SK-N-MC (cell line): ENCODE measurements at regions not wholly inside any gene's neighbourhood (a gene's known extent, or its start where the extent isn't known, plus 50 kb on each side); places are given as distances from the start of the nearest gene placed in this dataset.
"Not testable (repeated sequence)": the region's sequence is repeated elsewhere in the genome, so short reads cannot be mapped to it uniquely, and the experiment has no call there.

Source experiments
- DNase-seq: peaks from one replicate; pipeline ENCODE4 v3.0.0-alpha.2; 2011; ENCODE audit warnings: low read depth, low spot score
- H3K27ac ChIP-seq: fragments of 200-600 bp; sonication (generic); 2 replicates; pipeline ENCODE4 v1.5.1; 2016; ENCODE audit warnings: mixed run types
- H3K36me3 ChIP-seq: fragments of 200-600 bp; sonication (generic); 2 replicates; pipeline ENCODE4 v1.6.1; 2017; ENCODE audit warnings: antibody characterized with exemption, low read length, mixed read lengths; ENCODE audit not compliant: insufficient read depth
- H3K4me3 ChIP-seq: fragments of 200-600 bp; sonication (generic); 2 replicates; pipeline ENCODE4 v1.5.1; 2016
- H3K9ac ChIP-seq: fragments of 200-600 bp; sonication (generic); 2 replicates; pipeline ENCODE4 v1.8.0; 2017; ENCODE audit warnings: mixed run types, mixed read lengths; ENCODE audit not compliant: insufficient read length
- H3K9me3 ChIP-seq: fragments of 200-600 bp; sonication (generic); 2 replicates; pipeline ENCODE4 v1.6.1; 2017; ENCODE audit warnings: low read depth, mild to moderate bottlenecking, antibody characterized with exemption, low read length, moderate library complexity, mixed read lengths
- EZH2 ChIP-seq: fragments of 200-600 bp; sonication (generic); IDR thresholded peaks from one replicate; pipeline ENCODE4 v1.6.1; 2017; ENCODE audit warnings: antibody characterized with exemption
- FOXP2 ChIP-seq: optimal IDR thresholded peaks from 2 replicates; pipeline ENCODE3; 2011; ENCODE audit warnings: mild to moderate bottlenecking, moderate library complexity; ENCODE audit not compliant: insufficient read depth; ENCODE audit errors: extremely low read length, control extremely low read depth
- POLR2AphosphoS5 ChIP-seq: IDR thresholded peaks from 2 replicates; pipeline ENCODE4 v1.6.1; 2012; ENCODE audit warnings: mild to moderate bottlenecking, low read depth, low read length, borderline replicate concordance

- H3K36me3 ChIP-seq: no peaks in the 10 kb centered on the region
- peak; percentile 37 for DNase-seq
- peak overlapping the region; percentile 68 for H3K4me3 ChIP-seq
- no peak overlapping the region for H3K9ac ChIP-seq
- no peak overlapping the region for H3K27ac ChIP-seq
- TF ChIP-seq EZH2: no peak
- TF ChIP-seq POLR2AphosphoS5: no peak
- no peak for TF ChIP-seq FOXP2
- H3K9me3 ChIP-seq: peaks cover 6% of the 10 kb centered on the region; the same call in 1 of the 2 replicates
These were observed 70.7 kb upstream of the ABHD2 start for GRCh38 chr15:89017370-89018066.

GRCh38 chr15:89018207-89018606, 70.0 kb upstream of the ABHD2 start:
- Histone ChIP-seq H3K9me3 (peaks cover 6% of the 10 kb centered on the region; the same call in 1 of the 2 replicates), H3K4me3 (no peak overlapping the region), H3K36me3 (no peaks in the 10 kb centered on the region), H3K27ac (no peak overlapping the region), H3K9ac (no peak overlapping the region)
- TF ChIP-seq EZH2 (no peak), FOXP2 (no peak), POLR2AphosphoS5 (no peak)
- no peak for DNase-seq

- peaks cover 6% of the 10 kb centered on the region; the same call in 1 of the 2 replicates for H3K9me3 ChIP-seq
- H3K36me3 ChIP-seq: no peaks in the 10 kb centered on the region
- no peak overlapping the region for H3K4me3 ChIP-seq
- H3K27ac ChIP-seq: no peak overlapping the region
- TF ChIP-seq EZH2 (no peak), FOXP2 (no peak), POLR2AphosphoS5 (no peak)
- no peak for DNase-seq
- H3K9ac ChIP-seq: no peak overlapping the region
These were observed 68.8 kb upstream of the ABHD2 start for GRCh38 chr15:89019436-89019835.

GRCh38 chr15:89021224-89021623, 67.0 kb upstream of the ABHD2 start:
- Histone ChIP-seq H3K36me3 (no peaks in the 10 kb centered on the region), H3K4me3 (no peak overlapping the region), H3K9ac (no peak overlapping the region), H3K27ac (no peak overlapping the region), H3K9me3 (no peaks in the 10 kb centered on the region)
- no peak for DNase-seq
- TF ChIP-seq FOXP2 (no peak), EZH2 (no peak), POLR2AphosphoS5 (no peak)

GRCh38 chr15:89021886-89022285, 66.4 kb upstream of the ABHD2 start:
- not testable (repeated sequence) for H3K27ac ChIP-seq, H3K4me3 ChIP-seq, H3K36me3 ChIP-seq, H3K9me3 ChIP-seq, H3K9ac ChIP-seq, DNase-seq

GRCh38 chr15:89023311-89023961, 64.8 kb upstream of the ABHD2 start:
- no peak overlapping the region for H3K27ac ChIP-seq
- DNase-seq: no peak
- TF ChIP-seq FOXP2: no peak
- no peak for TF ChIP-seq POLR2AphosphoS5
- no peak for TF ChIP-seq EZH2
- H3K9me3 ChIP-seq: no peaks in the 10 kb centered on the region
- no peak overlapping the region for H3K9ac ChIP-seq
- H3K36me3 ChIP-seq: no peaks in the 10 kb centered on the region
- no peak overlapping the region for H3K4me3 ChIP-seq

GRCh38 chr15:89024418-89024817, 63.8 kb upstream of the ABHD2 start:
- H3K9me3 ChIP-seq: no peaks in the 10 kb centered on the region
- H3K4me3 ChIP-seq: no peak overlapping the region
- H3K27ac ChIP-seq: no peak overlapping the region
- no peak for DNase-seq
- no peaks in the 10 kb centered on the region for H3K36me3 ChIP-seq
- no peak overlapping the region for H3K9ac ChIP-seq
- TF ChIP-seq POLR2AphosphoS5 (no peak), FOXP2 (no peak), EZH2 (no peak)

GRCh38 chr15:89026167-89026566, 62.1 kb upstream of the ABHD2 start:
- TF ChIP-seq FOXP2 (no peak), POLR2AphosphoS5 (no peak), EZH2 (no peak)
- H3K9me3 ChIP-seq: no peaks in the 10 kb centered on the region
- no peak overlapping the region for H3K4me3 ChIP-seq
- no peak overlapping the region for H3K9ac ChIP-seq
- H3K36me3 ChIP-seq: no peaks in the 10 kb centered on the region
- no peak overlapping the region for H3K27ac ChIP-seq
- DNase-seq: no peak

GRCh38 chr15:89028036-89028435, 60.2 kb upstream of the ABHD2 start:
- H3K9ac ChIP-seq: no peak overlapping the region
- no peaks in the 10 kb centered on the region for H3K36me3 ChIP-seq
- TF ChIP-seq POLR2AphosphoS5: no peak
- no peak for DNase-seq
- H3K9me3 ChIP-seq: no peaks in the 10 kb centered on the region
- H3K27ac ChIP-seq: no peak overlapping the region
- H3K4me3 ChIP-seq: no peak overlapping the region
